ENCODE measurements at regions not wholly inside any gene's neighbourhood (a gene's known extent, or its start where the extent isn't known, plus 50 kb on each side); places are given as distances from the start of the nearest gene placed in this dataset.

GRCh38 chr2:147273628-147274027 is 571.2 kb upstream of the ACVR2A start:
- Histone ChIP-seq H3K4me1 (ENCODE audit: insufficient read depth) (no peaks in the 10 kb centered on the region), H4K20me1 (replicated peaks; ENCODE audit: insufficient read depth) (no peaks in the 10 kb centered on the region), H3K4me3 (no peak overlapping the region), H2AFZ (no peak overlapping the region), H3K27me3 (ENCODE audit: insufficient read depth) (no peaks in the 10 kb centered on the region), H3K36me3 (ENCODE audit: insufficient read depth) (0 out of 2 replicates have a peak, but pooled peaks cover 9% of the 10 kb centered on the region), H3K4me2 (no peak overlapping the region), H3K27ac (ENCODE audit: low read depth) (no peak overlapping the region), H3F3A (replicated peaks; ENCODE audit: low read depth) (no peaks in the 10 kb centered on the region), H3K9me2 (ENCODE audit: insufficient read depth) (peaks cover 7% of the 10 kb centered on the region), H3K79me2 (replicated peaks; ENCODE audit: insufficient read depth) (no peaks in the 10 kb centered on the region)
- no peak overlapping the region for H3K27ac Mint-ChIP-seq
- TF ChIP-seq STAT1 (IDR thresholded peaks at IDR 0.05; ENCODE audit: unreplicated experiment) (no peak), NANOG (IDR thresholded peaks at IDR 0.05; ENCODE audit: borderline replicate concordance) (no peak), CTCF (conservative IDR thresholded peaks at IDR 0.05; ENCODE audit: low read depth in 2 of 2) (no peak), POLR2AphosphoS5 (IDR thresholded peaks at IDR 0.05; ENCODE audit: low read depth) (no peak), ZNF331 (CRISPR knock-in tag; IDR thresholded peaks at IDR 0.05; ENCODE audit: low read depth) (no peak), EZH2 (IDR thresholded peaks at IDR 0.05; ENCODE audit: low read depth, unreplicated experiment) (no peak), CREB1 (CRISPR knock-in tag; IDR thresholded peaks at IDR 0.05; ENCODE audit: low read depth) (no peak), ZNF114 (CRISPR knock-in tag; IDR thresholded peaks at IDR 0.05) (no peak), JUNB (IDR thresholded peaks at IDR 0.05; ENCODE audit: unreplicated experiment) (no peak), EZH2phosphoT487 (IDR thresholded peaks at IDR 0.05; ENCODE audit: unreplicated experiment) (no peak)
- TF ChIP-seq, protein P1, sequence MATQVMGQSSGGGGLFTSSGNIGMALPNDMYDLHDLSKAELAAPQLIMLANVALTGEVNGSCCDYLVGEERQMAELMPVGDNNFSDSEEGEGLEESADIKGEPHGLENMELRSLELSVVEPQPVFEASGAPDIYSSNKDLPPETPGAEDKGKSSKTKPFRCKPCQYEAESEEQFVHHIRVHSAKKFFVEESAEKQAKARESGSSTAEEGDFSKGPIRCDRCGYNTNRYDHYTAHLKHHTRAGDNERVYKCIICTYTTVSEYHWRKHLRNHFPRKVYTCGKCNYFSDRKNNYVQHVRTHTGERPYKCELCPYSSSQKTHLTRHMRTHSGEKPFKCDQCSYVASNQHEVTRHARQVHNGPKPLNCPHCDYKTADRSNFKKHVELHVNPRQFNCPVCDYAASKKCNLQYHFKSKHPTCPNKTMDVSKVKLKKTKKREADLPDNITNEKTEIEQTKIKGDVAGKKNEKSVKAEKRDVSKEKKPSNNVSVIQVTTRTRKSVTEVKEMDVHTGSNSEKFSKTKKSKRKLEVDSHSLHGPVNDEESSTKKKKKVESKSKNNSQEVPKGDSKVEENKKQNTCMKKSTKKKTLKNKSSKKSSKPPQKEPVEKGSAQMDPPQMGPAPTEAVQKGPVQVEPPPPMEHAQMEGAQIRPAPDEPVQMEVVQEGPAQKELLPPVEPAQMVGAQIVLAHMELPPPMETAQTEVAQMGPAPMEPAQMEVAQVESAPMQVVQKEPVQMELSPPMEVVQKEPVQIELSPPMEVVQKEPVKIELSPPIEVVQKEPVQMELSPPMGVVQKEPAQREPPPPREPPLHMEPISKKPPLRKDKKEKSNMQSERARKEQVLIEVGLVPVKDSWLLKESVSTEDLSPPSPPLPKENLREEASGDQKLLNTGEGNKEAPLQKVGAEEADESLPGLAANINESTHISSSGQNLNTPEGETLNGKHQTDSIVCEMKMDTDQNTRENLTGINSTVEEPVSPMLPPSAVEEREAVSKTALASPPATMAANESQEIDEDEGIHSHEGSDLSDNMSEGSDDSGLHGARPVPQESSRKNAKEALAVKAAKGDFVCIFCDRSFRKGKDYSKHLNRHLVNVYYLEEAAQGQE (IDR thresholded peaks at IDR 0.05; ENCODE audit: unreplicated experiment) = no peak
- TF ChIP-seq, protein P2, sequence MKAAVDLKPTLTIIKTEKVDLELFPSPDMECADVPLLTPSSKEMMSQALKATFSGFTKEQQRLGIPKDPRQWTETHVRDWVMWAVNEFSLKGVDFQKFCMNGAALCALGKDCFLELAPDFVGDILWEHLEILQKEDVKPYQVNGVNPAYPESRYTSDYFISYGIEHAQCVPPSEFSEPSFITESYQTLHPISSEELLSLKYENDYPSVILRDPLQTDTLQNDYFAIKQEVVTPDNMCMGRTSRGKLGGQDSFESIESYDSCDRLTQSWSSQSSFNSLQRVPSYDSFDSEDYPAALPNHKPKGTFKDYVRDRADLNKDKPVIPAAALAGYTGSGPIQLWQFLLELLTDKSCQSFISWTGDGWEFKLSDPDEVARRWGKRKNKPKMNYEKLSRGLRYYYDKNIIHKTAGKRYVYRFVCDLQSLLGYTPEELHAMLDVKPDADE (IDR thresholded peaks at IDR 0.05) = no peak
- TF ChIP-seq, protein P3, sequence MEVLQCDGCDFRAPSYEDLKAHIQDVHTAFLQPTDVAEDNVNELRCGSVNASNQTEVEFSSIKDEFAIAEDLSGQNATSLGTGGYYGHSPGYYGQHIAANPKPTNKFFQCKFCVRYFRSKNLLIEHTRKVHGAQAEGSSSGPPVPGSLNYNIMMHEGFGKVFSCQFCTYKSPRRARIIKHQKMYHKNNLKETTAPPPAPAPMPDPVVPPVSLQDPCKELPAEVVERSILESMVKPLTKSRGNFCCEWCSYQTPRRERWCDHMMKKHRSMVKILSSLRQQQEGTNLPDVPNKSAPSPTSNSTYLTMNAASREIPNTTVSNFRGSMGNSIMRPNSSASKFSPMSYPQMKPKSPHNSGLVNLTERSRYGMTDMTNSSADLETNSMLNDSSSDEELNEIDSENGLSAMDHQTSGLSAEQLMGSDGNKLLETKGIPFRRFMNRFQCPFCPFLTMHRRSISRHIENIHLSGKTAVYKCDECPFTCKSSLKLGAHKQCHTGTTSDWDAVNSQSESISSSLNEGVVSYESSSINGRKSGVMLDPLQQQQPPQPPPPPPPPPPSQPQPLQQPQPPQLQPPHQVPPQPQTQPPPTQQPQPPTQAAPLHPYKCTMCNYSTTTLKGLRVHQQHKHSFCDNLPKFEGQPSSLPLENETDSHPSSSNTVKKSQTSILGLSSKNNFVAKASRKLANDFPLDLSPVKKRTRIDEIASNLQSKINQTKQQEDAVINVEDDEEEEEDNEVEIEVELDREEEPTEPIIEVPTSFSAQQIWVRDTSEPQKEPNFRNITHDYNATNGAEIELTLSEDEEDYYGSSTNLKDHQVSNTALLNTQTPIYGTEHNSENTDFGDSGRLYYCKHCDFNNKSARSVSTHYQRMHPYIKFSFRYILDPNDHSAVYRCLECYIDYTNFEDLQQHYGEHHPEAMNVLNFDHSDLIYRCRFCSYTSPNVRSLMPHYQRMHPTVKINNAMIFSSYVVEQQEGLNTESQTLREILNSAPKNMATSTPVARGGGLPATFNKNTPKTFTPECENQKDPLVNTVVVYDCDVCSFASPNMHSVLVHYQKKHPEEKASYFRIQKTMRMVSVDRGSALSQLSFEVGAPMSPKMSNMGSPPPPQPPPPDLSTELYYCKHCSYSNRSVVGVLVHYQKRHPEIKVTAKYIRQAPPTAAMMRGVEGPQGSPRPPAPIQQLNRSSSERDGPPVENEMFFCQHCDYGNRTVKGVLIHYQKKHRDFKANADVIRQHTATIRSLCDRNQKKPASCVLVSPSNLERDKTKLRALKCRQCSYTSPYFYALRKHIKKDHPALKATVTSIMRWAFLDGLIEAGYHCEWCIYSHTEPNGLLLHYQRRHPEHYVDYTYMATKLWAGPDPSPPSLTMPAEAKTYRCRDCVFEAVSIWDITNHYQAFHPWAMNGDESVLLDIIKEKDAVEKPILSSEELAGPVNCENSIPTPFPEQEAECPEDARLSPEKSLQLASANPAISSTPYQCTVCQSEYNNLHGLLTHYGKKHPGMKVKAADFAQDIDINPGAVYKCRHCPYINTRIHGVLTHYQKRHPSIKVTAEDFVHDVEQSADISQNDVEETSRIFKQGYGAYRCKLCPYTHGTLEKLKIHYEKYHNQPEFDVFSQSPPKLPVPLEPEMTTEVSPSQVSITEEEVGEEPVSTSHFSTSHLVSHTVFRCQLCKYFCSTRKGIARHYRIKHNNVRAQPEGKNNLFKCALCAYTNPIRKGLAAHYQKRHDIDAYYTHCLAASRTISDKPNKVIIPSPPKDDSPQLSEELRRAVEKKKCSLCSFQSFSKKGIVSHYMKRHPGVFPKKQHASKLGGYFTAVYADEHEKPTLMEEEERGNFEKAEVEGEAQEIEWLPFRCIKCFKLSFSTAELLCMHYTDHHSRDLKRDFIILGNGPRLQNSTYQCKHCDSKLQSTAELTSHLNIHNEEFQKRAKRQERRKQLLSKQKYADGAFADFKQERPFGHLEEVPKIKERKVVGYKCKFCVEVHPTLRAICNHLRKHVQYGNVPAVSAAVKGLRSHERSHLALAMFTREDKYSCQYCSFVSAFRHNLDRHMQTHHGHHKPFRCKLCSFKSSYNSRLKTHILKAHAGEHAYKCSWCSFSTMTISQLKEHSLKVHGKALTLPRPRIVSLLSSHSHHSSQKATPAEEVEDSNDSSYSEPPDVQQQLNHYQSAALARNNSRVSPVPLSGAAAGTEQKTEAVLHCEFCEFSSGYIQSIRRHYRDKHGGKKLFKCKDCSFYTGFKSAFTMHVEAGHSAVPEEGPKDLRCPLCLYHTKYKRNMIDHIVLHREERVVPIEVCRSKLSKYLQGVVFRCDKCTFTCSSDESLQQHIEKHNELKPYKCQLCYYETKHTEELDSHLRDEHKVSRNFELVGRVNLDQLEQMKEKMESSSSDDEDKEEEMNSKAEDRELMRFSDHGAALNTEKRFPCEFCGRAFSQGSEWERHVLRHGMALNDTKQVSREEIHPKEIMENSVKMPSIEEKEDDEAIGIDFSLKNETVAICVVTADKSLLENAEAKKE (CRISPR knock-in tag; IDR thresholded peaks at IDR 0.05) = no peak
- peaks cover 20% of the 10 kb centered on the region for H3K9me3 Mint-ChIP-seq
- peaks cover 3% of the 10 kb centered on the region for H3K27me3 Mint-ChIP-seq (ENCODE audit: insufficient read depth, low read depth, poor library complexity)
- peaks cover 19% of the 10 kb centered on the region for H3K36me3 Mint-ChIP-seq (ENCODE audit: low read depth)
- H3K4me3 Mint-ChIP-seq = no peak overlapping the region
- ATAC-seq = no peak
- DNase-seq (ENCODE audit: low spot score) = no peak
- H3K4me1 Mint-ChIP-seq = no peaks in the 10 kb centered on the region

Measured in GM23338 (cell line).